NCI-H82 treated with DMSO at 0.1 percent for 48 hours (cell line): ENCODE measurements at regions not wholly inside any gene's neighbourhood (a gene's known extent, or its start where the extent isn't known, plus 50 kb on each side); places are given as distances from the start of the nearest gene placed in this dataset.
"Not testable (repeated sequence)": the region's sequence is repeated elsewhere in the genome, so short reads cannot be mapped to it uniquely, and the experiment has no call there.

Source experiments
- DNase-seq: peaks from one replicate; lab custom pipeline; 2025; ENCODE audit not compliant: unreplicated experiment; lab: John Stamatoyannopoulos, UW

GRCh38 chr2:228369400-228370031, 188.0 kb upstream of the SPHKAP start:
- no peak for DNase-seq

GRCh38 chr2:228367356-228367755, 185.9 kb upstream of the SPHKAP start:
- no peak for DNase-seq

- no peak for DNase-seq
Measured at GRCh38 chr2:228359473-228359872, 178.0 kb upstream of the SPHKAP start.

GRCh38 chr2:228355897-228356296, 174.4 kb upstream of the SPHKAP start:
- no peak for DNase-seq

- DNase-seq = not testable (repeated sequence)
Measured at GRCh38 chr2:228352980-228353379, 171.5 kb upstream of the SPHKAP start.

- no peak for DNase-seq
Measured at GRCh38 chr2:228352048-228352447, 170.6 kb upstream of the SPHKAP start.

- DNase-seq = no peak
Measured at GRCh38 chr2:228348516-228349064, 167.1 kb upstream of the SPHKAP start.

- DNase-seq = no peak
Measured at GRCh38 chr2:228344531-228344930, 163.0 kb upstream of the SPHKAP start.

- no peak for DNase-seq
Measured at GRCh38 chr2:228339525-228339924, 158.0 kb upstream of the SPHKAP start.

- no peak for DNase-seq
Measured at GRCh38 chr2:228334180-228334579, 152.7 kb upstream of the SPHKAP start.

GRCh38 chr2:228329282-228329681, 147.8 kb upstream of the SPHKAP start:
- DNase-seq = peak; percentile 45

GRCh38 chr2:228321015-228321414, 139.5 kb upstream of the SPHKAP start:
- no peak for DNase-seq

GRCh38 chr2:228318218-228318617, 136.7 kb upstream of the SPHKAP start:
- peak; percentile 34 for DNase-seq

GRCh38 chr2:228312172-228312571, 130.7 kb upstream of the SPHKAP start:
- DNase-seq = no peak

GRCh38 chr2:228303960-228304359, 122.5 kb upstream of the SPHKAP start:
- DNase-seq = no peak

GRCh38 chr2:228283491-228284171, 102.1 kb upstream of the SPHKAP start:
- DNase-seq = no peak

- no peak for DNase-seq
Measured at GRCh38 chr2:228282376-228282775, 100.9 kb upstream of the SPHKAP start.

- no peak for DNase-seq
Measured at GRCh38 chr2:228273159-228273558, 91.7 kb upstream of the SPHKAP start.

GRCh38 chr2:228269351-228269750, 87.9 kb upstream of the SPHKAP start:
- no peak for DNase-seq

- DNase-seq = no peak
Measured at GRCh38 chr2:228268756-228269155, 87.3 kb upstream of the SPHKAP start.

- no peak for DNase-seq
Measured at GRCh38 chr2:228268301-228268700, 86.8 kb upstream of the SPHKAP start.

GRCh38 chr2:228263156-228263555, 81.7 kb upstream of the SPHKAP start:
- DNase-seq = no peak

- no peak for DNase-seq
Measured at GRCh38 chr2:228261546-228261945, 80.1 kb upstream of the SPHKAP start.
